GM23338 (cell line): ENCODE measurements at regions not wholly inside any gene's neighbourhood (a gene's known extent, or its start where the extent isn't known, plus 50 kb on each side); places are given as distances from the start of the nearest gene placed in this dataset.

Experiments used
- CREB1 ChIP-seq: fragments of 250-450 bp; sonication (Bioruptor Pico); IDR thresholded peaks from 2 replicates; pipeline ENCODE4 v1.5.0; 2020; ENCODE audit warnings: low read depth, mild to moderate bottlenecking, moderate library complexity
- EZH2 ChIP-seq: fragments of 200-600 bp; sonication (generic); IDR thresholded peaks from one replicate; pipeline ENCODE4 v1.8.0; 2017; ENCODE audit warnings: antibody characterized with exemption, mild to moderate bottlenecking, low read depth; ENCODE audit not compliant: unreplicated experiment
- EZH2phosphoT487 ChIP-seq: fragments of 200-600 bp; sonication (generic); IDR thresholded peaks from one replicate; pipeline ENCODE4 v1.8.1; 2018; ENCODE audit warnings: antibody characterized with exemption; ENCODE audit not compliant: unreplicated experiment
- JUNB ChIP-seq: IDR thresholded peaks from one replicate; pipeline ENCODE4 v1.6.1; 2016; ENCODE audit warnings: antibody characterized with exemption; ENCODE audit not compliant: unreplicated experiment
- NANOG ChIP-seq: IDR thresholded peaks from 2 replicates; pipeline ENCODE4 v1.6.1; 2016; ENCODE audit warnings: antibody characterized with exemption, borderline replicate concordance
- POLR2AphosphoS5 ChIP-seq: IDR thresholded peaks from 2 replicates; pipeline ENCODE4 v1.6.1; 2016; ENCODE audit warnings: antibody characterized with exemption, low read depth
- STAT1 ChIP-seq: IDR thresholded peaks from one replicate; pipeline ENCODE4 v1.6.1; 2016; ENCODE audit warnings: antibody characterized with exemption; ENCODE audit not compliant: unreplicated experiment
- ZNF114 ChIP-seq: fragments of 250-450 bp; sonication (Bioruptor Pico); IDR thresholded peaks from 2 replicates; pipeline ENCODE4 v1.5.0; 2020; ENCODE audit warnings: mild to moderate bottlenecking, moderate library complexity
- ZNF331 ChIP-seq: fragments of 250-450 bp; sonication (Bioruptor Pico); IDR thresholded peaks from 2 replicates; pipeline ENCODE4 v1.5.0; 2020; ENCODE audit warnings: low read depth, mild to moderate bottlenecking, moderate library complexity
- TF ChIP-seq, protein P1 (sequence below), 2 experiments: fragments of 200-600 bp in 1 of 2; sonication (generic) in 1 of 2; conservative IDR thresholded peaks; 2 replicates each; pipeline versions ENCODE4 v1.5.1 to v1.6.1; 2016 to 2017; ENCODE audit warnings: antibody characterized with exemption in 2 of 2, low read depth in 2 of 2, mild to moderate bottlenecking in 2 of 2, moderate library complexity in 1 of 2
- TF ChIP-seq, protein P2 (sequence below): IDR thresholded peaks from one replicate; pipeline ENCODE4 v1.6.1; 2018; ENCODE audit warnings: antibody characterized with exemption; ENCODE audit not compliant: unreplicated experiment
- TF ChIP-seq, protein P3 (sequence below): IDR thresholded peaks from 2 replicates; pipeline ENCODE4 v1.6.1; 2016; ENCODE audit warnings: antibody characterized with exemption

DNA sequence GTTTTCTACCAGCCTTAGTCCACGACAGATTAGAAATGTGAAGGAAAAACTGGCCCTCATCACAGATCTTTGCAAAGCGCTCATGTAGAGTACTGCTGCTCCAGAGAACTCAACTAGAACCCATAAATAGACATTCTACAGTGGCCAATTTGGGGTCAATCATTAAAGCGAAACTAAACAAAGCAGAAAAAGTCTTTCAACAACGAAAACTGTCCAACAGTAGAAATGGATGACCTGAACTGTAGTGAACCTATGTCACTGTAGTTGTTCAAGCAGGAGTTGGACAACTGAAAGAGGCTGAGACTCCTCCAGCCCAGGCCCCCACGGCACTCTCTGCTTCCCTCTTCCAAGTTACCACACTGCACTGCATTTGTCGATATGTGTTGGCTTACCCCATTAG lies 472.6 kb downstream of the BCAT1 start:
- TF ChIP-seq EZH2 (no peak), POLR2AphosphoS5 (no peak), JUNB (no peak), CREB1 (CRISPR knock-in tag) (no peak), STAT1 (no peak), EZH2phosphoT487 (no peak), ZNF114 (CRISPR knock-in tag) (no peak), NANOG (no peak), ZNF331 (CRISPR knock-in tag) (no peak)
- TF ChIP-seq, protein P1, sequence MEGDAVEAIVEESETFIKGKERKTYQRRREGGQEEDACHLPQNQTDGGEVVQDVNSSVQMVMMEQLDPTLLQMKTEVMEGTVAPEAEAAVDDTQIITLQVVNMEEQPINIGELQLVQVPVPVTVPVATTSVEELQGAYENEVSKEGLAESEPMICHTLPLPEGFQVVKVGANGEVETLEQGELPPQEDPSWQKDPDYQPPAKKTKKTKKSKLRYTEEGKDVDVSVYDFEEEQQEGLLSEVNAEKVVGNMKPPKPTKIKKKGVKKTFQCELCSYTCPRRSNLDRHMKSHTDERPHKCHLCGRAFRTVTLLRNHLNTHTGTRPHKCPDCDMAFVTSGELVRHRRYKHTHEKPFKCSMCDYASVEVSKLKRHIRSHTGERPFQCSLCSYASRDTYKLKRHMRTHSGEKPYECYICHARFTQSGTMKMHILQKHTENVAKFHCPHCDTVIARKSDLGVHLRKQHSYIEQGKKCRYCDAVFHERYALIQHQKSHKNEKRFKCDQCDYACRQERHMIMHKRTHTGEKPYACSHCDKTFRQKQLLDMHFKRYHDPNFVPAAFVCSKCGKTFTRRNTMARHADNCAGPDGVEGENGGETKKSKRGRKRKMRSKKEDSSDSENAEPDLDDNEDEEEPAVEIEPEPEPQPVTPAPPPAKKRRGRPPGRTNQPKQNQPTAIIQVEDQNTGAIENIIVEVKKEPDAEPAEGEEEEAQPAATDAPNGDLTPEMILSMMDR (conservative IDR thresholded peaks at IDR 0.05; ENCODE audit: low read depth in 2 of 2) = no peak
- TF ChIP-seq, protein P2, sequence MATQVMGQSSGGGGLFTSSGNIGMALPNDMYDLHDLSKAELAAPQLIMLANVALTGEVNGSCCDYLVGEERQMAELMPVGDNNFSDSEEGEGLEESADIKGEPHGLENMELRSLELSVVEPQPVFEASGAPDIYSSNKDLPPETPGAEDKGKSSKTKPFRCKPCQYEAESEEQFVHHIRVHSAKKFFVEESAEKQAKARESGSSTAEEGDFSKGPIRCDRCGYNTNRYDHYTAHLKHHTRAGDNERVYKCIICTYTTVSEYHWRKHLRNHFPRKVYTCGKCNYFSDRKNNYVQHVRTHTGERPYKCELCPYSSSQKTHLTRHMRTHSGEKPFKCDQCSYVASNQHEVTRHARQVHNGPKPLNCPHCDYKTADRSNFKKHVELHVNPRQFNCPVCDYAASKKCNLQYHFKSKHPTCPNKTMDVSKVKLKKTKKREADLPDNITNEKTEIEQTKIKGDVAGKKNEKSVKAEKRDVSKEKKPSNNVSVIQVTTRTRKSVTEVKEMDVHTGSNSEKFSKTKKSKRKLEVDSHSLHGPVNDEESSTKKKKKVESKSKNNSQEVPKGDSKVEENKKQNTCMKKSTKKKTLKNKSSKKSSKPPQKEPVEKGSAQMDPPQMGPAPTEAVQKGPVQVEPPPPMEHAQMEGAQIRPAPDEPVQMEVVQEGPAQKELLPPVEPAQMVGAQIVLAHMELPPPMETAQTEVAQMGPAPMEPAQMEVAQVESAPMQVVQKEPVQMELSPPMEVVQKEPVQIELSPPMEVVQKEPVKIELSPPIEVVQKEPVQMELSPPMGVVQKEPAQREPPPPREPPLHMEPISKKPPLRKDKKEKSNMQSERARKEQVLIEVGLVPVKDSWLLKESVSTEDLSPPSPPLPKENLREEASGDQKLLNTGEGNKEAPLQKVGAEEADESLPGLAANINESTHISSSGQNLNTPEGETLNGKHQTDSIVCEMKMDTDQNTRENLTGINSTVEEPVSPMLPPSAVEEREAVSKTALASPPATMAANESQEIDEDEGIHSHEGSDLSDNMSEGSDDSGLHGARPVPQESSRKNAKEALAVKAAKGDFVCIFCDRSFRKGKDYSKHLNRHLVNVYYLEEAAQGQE = no peak
- TF ChIP-seq, protein P3, sequence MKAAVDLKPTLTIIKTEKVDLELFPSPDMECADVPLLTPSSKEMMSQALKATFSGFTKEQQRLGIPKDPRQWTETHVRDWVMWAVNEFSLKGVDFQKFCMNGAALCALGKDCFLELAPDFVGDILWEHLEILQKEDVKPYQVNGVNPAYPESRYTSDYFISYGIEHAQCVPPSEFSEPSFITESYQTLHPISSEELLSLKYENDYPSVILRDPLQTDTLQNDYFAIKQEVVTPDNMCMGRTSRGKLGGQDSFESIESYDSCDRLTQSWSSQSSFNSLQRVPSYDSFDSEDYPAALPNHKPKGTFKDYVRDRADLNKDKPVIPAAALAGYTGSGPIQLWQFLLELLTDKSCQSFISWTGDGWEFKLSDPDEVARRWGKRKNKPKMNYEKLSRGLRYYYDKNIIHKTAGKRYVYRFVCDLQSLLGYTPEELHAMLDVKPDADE = no peak
